B cell (primary cell): ENCODE measurements at regions not wholly inside any gene's neighbourhood (a gene's known extent, or its start where the extent isn't known, plus 50 kb on each side); places are given as distances from the start of the nearest gene placed in this dataset.

Experiments
- EZH2 ChIP-seq: IDR thresholded peaks from 2 replicates; pipeline ENCODE4 v1.6.1; 2012; ENCODE audit warnings: borderline replicate concordance, low read depth, mild to moderate bottlenecking, moderate library complexity, low read length; ENCODE audit not compliant: insufficient read depth, poor library complexity, severe bottlenecking
- TF ChIP-seq, protein P1 (sequence below): fragments of 200-600 bp; IDR thresholded peaks from one replicate; pipeline ENCODE4 v1.8.0; 2022; ENCODE audit warnings: antibody characterized with exemption, mild to moderate bottlenecking

DNA sequence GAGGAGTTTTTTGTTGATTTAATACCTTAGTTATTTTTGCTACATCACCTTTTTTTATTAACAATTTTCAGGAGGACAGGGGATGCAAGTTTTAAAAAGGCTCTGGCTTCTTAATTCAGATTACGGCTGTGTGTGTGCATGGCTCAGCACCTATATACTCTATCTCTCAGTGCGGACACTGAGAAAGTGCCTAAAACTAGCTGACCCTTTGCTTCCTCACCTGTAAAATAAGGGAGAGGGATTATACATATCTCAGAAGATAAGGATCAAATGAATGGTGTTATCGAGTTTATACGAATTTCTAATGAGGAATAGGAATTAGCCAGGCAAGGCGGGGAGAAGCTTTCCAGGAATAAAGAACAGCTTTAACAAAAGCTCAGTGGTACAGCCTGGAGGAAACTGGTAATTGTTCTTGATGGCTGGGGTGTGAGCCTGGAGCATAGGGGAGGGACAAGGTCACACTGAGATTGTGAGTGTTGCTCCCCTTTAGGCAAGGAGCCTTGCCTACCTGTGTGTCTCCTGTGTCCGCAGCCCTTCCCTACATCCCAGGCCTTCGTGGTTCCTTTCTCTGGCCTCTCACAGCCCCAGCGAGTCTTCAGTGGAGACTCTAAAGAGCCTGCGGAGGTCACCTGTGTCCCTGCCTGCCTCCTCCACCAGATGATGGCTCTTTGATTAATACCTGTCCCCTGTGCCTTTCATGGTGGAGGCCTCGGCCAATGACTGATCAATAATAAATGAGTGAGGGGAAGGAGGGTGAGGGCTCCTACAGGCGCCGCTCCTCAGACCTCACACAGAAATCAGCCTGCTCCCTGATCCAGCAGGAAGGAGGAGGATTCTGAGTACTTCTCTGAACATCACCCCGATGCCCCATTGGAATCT, 92.7 kb downstream of the DDX1 start:
- TF ChIP-seq, protein P1, sequence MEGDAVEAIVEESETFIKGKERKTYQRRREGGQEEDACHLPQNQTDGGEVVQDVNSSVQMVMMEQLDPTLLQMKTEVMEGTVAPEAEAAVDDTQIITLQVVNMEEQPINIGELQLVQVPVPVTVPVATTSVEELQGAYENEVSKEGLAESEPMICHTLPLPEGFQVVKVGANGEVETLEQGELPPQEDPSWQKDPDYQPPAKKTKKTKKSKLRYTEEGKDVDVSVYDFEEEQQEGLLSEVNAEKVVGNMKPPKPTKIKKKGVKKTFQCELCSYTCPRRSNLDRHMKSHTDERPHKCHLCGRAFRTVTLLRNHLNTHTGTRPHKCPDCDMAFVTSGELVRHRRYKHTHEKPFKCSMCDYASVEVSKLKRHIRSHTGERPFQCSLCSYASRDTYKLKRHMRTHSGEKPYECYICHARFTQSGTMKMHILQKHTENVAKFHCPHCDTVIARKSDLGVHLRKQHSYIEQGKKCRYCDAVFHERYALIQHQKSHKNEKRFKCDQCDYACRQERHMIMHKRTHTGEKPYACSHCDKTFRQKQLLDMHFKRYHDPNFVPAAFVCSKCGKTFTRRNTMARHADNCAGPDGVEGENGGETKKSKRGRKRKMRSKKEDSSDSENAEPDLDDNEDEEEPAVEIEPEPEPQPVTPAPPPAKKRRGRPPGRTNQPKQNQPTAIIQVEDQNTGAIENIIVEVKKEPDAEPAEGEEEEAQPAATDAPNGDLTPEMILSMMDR, result no peak
- no peak for TF ChIP-seq EZH2
